Activated CD4-positive, alpha-beta T cell treated with anti-CD3 and anti-CD28 coated beads, Interleukin-2, amount 50 U/mL, for 1 hour (primary cell): ENCODE measurements at regions not wholly inside any gene's neighbourhood (a gene's known extent, or its start where the extent isn't known, plus 50 kb on each side); places are given as distances from the start of the nearest gene placed in this dataset.

ENCODE experiments used
- DNase-seq: peaks from one replicate; pipeline ENCODE4 v3.0.0-alpha.2; 2020

GRCh38 chr5:40413743-40414142 lies 266.0 kb upstream of the PTGER4 start:
- DNase-seq, result no peak

DNA sequence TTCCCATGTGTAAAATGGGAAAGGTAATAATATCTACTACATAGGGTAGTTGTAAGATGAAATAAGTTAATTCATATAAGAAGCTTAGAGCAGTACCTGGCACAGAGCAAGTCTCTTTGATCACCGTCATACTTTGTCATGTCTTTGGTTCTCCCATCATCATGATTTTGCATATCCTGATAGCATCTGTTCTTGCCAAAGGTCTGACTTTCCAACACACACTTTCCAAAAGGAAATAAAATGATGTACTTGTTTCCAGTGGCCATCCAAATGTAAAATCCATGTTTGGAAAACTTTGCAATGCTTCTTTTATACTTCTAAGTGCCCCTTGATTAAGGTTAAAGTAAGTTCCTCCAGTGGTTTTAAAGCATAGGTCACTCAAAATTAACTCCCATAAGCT lies 266.9 kb upstream of the PTGER4 start:
- no peak for DNase-seq

- no peak for DNase-seq
Measured at GRCh38 chr5:40410964-40411635, 268.6 kb upstream of the PTGER4 start.

DNA sequence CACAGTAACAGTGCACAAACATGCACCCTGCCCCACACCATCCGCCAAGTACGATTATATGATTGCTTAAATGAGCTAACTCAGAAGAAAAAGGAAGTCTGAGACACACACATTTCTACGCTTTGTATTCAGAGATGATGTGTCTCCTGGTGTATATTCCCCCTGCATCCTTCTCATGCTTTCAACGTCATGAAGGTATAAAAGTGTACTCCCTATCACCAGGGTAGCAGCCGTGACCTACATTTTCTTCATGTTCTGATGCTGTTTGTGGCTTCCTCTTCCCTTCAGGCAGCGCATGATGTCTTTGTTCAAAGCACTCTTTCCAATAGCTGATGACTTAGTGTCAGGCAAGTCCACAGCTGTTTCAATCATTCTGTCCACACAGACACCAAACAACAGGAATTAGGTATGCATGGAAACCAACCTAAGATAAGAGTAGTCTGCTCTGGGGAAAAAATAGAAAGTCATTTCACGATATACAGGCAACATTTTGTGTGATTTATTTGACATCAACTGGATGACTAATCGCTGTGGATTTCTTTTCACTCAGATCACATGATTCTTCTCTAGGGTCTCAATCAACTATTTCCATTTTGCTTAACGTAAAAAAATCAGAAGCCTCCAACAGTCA lies 269.4 kb upstream of the PTGER4 start:
- peak; percentile 59 for DNase-seq

GRCh38 chr5:40409601-40410000 lies 270.1 kb upstream of the PTGER4 start:
- DNase-seq, result peak; percentile 39

- no peak for DNase-seq
Measured at GRCh38 chr5:40406741-40407211, 272.9 kb upstream of the PTGER4 start.

DNA sequence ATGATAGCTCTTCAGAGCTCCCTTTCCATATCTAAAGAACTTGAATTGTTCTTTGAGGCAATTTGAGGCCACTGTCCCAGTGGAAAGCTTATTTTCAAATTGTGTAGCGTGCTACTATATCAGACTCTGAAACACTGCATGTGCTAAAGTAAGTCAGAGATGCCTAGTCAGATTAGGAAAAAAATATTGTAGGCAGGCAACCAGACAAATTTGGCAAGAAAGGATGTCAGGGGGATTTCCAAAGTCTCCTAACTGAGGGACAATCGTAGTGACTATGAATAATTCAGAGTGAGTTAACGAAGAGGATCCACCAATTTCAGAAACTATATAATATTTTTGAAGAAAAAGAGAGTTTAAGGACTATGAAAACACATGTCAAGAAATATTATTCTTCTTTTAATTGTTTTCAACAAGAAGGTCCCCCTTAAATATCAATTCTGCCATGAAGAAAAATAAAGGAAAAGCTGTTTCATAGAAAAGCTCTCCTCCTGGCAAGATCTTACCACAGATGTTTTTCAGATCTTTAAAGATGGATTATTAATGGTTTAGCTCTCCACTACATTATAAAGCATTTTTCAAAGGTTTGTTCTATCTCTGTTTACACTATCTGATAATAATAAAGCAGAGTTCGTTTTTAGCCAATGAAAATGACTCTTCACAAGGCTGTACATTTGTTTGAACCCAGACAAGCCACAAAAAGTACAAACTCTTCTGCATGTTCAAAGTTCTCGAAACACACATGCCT lies 273.5 kb upstream of the PTGER4 start:
- DNase-seq, result no peak

DNA sequence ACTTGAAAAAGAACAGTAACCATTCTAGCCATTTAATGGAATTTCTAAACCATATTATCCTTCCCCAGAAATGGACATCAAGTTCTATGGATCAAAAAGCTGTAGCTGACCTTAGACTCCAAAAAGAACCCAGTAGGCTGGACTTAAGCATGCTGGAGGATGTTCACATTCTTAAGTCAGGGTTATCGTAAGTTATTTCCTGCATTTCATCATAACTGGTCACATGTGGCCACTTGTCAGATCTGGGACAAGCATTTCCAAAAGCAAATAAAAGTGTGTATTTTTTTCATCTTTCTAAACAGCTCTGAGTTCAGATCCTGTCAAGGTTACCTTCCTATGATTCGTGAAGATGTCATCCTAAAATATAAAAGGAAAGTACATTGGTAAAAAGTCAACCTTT lies 274.5 kb upstream of the PTGER4 start:
- no peak for DNase-seq

DNA sequence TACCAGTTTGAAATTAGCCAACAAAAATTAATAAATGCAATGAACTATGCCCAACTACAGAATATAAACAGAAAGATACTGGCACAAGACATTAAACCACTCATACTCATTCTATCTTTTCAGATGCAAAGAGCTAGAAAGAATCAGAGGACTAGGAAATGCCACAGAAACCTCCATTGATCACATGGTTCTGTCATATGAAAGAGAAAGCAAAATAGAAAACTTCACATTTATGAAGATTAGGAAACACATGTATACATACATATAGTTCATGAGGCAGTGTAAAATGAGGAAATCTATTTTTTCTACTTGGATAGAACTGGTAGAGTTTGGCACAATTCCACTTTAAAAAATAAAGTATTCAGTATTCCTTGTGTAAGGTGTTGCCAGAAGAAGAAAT lies 275.1 kb upstream of the PTGER4 start:
- no peak for DNase-seq

- DNase-seq, result peak; percentile 23
Measured at GRCh38 chr5:40402007-40402364, 277.7 kb upstream of the PTGER4 start.

- no peak for DNase-seq
Measured at GRCh38 chr5:40401284-40402006, 278.3 kb upstream of the PTGER4 start.

DNA sequence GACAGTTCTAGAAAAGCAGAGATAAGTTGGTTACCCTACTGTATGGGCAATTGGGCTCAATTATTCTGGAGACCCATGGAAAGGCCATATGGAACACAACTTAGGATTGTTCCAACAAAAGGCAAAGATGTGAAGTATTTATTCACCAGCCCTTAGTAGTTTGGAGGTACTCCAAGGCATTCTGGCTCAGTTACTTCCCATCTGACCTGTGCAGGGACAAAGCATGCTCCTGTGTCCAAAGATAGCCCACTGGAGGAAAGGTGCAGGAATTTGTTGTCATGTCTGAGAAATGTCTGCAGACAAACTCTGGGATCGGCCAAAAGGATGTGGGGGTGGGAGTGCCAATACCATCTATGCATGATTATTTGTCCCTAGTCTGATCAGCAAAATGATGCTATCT lies 279.5 kb upstream of the PTGER4 start:
- DNase-seq, result no peak

- DNase-seq, result no peak
Measured at GRCh38 chr5:40399349-40399748, 280.4 kb upstream of the PTGER4 start.

- DNase-seq, result no peak
Measured at GRCh38 chr5:40397976-40398375, 281.7 kb upstream of the PTGER4 start.

DNA sequence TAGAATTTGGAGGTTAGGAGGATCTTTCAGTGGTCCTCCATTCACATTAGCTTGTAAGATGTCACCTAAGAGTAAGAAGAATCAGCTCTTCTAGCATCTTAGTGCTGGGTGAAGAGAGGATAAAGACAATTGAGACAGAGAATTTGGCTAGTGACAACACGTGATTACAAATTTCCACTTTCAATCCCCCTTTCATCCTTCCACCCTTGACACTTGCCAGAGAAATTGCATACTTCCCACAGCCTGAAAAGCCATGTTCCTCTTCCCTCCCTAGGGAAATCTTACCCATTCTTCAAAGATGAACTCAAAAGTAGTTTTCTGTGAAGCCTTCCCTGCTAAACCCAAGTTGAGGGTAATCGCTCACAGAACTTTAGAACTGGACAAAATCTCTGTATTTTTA lies 282.6 kb upstream of the PTGER4 start:
- DNase-seq, result no peak

DNA sequence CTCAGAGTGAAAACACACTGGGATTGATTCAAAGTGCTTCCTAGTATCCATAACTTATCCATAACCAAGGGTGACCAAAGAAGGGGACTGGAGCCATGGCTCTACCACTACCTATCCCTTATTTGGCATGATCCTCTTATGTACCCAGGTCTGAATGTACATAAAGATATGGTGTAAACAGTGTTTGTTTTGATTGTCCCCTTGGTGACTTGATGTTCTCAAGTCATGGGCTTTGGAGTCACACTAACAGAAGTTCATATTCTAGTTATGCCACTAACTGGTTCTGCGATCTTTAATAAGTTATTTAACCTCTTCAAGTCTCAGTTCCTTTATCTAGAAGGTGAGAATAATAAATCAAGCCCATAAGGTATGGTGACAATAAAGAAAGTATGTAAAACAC lies 283.4 kb upstream of the PTGER4 start:
- no peak for DNase-seq

- no peak for DNase-seq
Measured at GRCh38 chr5:40395251-40395650, 284.5 kb upstream of the PTGER4 start.

DNA sequence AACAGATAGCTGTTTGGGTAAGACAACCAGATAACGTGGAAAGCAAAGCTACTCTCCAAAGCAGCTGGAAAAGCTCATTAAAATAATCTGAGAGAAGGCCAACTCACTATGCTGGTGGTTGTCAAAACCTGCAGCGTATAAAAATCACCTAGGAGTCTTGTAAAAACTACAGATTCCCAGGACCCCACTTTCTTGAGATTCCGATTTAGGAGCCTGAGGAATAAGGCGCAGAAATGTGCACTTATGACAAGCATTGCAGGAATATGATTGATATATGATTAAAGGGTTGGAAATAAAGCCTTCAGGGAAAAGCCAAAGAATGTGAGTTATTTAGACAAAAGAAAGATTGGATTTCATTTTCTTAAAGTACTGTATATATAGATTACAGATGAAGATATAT lies 285.0 kb upstream of the PTGER4 start:
- DNase-seq, result no peak

GRCh38 chr5:40391642-40392041 lies 288.1 kb upstream of the PTGER4 start:
- no peak for DNase-seq

GRCh38 chr5:40390281-40391149 lies 289.2 kb upstream of the PTGER4 start:
- DNase-seq, result no peak

GRCh38 chr5:40389591-40389990 lies 290.1 kb upstream of the PTGER4 start:
- no peak for DNase-seq

DNA sequence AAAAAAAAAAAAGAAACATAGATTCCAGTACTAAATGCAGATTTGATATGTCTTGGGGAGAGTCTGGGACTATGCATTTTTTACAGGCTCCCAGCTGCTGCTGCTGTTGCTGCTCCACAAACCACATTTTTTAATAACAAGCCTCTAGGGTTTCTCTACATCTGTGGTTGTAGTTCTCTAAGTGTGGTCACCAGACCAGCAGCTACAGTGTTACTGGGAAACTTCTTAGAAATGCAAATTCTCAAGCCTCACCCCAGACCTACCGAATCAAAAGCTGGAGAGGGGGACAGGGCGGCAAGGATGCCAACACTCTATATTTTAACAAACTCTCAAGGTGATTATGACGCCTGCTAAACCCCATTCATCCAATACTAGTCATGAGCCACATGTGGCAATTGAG lies 293.4 kb upstream of the PTGER4 start:
- DNase-seq, result no peak

- no peak for DNase-seq
Measured at GRCh38 chr5:40385544-40385943, 294.2 kb upstream of the PTGER4 start.
